Umbilical cord (tissue), 1 donor: ENCODE measurements at regions not wholly inside any gene's neighbourhood (a gene's known extent, or its start where the extent isn't known, plus 50 kb on each side); places are given as distances from the start of the nearest gene placed in this dataset.
"Not testable (repeated sequence)": the region's sequence is repeated elsewhere in the genome, so short reads cannot be mapped to it uniquely, and the experiment has no call there.

Source experiments
- DNase-seq: peaks from one replicate; pipeline ENCODE4 v3.0.0-alpha.2; 2015; ENCODE audit warnings: low spot score

DNA sequence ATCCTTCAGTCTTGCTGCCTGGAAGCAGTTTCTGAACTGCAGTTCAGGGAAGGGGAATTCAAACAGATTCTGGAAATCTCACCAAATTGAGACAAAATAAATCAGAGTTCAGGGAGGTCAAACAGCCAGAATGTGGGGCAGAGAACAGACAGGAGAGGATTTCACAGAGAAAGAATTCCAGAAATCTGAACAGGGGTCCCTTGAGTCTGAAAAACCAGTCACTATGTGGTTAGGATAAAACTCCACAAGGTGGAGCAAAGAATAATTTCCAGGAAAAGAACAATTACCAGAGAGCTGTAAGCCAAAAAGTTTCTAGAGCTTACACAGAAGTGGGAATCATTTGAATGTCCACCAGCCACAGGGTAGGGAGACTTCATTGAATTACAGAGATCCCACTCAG is 84.7 kb downstream of the URB2 start:
- no peak for DNase-seq

DNA sequence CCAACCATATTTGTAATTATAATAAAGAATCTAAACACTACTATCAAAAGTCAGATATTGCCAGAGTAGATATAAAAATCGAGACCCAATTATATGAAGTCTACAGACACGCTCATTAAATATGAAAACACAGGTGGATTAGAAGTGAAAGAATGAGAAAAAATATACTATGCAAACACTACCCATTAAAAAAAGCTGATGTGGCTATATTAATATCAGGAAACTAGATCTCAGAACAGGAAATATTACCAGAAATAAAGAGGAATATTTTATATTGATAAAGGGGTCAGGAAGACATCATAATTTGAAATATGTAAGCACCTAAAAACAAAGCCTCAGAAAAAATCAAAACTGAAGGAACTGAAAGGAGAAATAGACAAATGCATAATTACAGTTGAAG is 88.3 kb downstream of the URB2 start:
- DNase-seq = no peak

DNA sequence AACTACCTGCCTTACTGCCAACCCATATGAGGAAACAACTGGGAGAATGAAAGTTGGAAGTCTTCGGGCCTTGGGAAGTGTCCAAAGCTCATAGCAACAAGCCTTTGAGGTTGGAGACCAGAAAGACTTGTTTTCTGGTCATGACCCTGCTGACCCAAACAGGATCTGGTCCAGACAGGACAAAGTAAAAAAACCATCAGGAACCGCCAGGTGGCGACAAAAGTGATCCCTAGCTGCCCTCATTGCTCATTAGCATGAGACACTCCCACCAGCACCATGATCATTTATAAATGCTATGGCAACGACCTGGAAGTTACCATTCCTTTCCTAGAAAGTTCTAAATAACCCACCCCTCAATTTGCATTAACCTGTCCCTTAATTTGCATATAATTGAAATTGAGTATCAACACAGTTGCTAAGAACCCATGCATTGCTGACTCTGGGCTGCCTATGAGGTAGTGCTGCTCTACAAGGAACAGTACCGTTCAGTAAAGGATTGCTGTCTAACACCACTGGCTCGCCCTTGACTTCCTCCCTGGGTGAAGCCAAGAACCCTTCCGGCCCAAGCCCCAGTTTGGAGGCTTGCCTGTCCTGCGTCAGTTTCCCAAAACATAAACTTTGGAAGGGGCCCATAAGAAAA is 89.0 kb downstream of the URB2 start:
- no peak for DNase-seq

DNA sequence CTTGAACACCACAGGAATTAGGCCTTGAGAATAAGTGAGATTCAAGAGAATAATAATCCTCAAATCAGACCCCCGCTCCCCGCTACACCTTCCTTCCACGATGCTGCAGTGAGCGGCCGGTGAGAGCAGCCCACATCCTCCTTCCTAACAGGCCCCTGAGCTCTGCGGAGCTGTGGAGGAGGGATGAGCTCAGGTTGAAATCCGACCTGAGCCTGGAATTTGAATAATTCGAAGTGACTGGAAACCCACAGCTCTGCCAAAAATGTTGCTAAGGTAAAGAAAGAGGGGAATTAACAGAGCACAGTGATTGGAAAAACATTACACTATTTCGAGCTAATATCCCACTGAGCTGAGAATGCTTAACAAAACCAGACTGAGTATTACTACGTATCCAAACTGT is 90.0 kb downstream of the URB2 start:
- DNase-seq = no peak

DNA sequence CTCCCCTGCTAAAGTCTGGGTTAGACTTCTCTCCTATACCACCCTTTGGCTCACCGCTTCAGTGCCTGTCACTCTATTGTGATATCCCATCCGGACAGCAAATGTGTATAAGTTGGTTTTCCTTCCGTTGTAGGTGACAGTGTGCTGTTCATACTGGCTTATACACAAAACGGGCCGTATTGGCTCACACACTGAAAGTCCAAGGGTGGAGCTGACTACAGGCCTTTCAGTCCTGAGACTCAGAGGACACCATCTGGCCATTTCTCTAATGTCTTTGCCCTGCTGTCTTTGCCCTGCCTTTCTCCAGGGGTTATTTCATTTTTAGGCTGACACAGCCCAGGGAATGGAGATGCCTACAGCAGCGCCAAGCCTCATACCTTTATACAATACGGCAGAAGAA is 90.7 kb downstream of the URB2 start:
- DNase-seq = no peak

DNA sequence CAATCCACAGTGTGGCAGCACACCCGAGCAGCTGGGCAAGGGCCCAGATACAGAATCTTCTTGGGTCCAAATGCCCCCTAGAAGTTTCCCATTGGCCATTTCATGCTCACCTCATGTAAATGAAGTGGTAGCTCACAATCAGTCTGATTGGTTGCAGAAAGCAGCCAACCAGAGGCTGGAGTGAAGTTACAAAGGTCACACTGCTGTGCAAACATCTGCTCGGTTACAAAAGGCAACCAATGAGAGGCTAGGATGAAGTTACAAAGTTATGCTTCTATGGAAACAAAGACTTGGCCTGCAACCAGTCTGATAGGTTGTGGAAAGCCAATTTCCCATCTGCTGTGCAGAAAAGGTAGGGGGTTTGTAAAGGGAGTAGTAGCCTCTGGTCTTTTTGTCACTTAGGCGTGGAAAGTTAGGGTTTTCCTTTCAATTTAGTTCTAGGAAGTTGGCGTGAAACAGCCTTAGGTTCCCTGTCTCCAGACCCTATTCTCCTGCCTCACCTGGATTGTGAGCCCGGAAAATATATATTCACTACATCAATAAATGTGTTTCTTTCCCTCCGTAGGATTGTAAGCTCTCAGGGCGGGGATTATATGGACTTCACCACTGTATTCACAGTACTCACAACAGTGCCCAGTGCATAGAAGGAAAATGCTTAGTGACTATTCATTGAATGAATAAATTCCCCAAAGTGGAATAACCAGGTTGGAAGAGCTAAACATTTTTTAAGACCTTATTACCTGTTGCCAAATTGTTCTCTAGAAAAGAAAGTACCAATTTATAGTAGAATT is 91.9 kb downstream of the URB2 start:
- no peak for DNase-seq

DNA sequence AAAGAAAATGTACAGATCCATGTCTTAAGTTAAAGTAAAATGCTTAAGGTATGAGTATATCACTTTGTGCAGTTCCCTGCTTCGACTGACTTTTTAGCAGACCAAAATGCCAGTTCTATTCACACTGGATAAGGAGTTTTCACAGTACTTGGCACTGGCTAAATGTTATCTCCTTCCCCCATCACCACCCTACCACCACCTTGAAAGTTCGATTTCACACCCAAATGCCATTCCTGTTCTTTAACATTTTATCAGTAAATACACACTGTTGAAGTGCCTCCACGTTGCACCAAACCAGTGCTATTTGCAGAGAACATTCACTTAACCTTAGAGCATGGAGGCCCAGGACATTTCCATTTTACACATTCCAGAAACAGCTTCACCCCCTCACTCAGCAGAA is 100.0 kb downstream of the URB2 start:
- peak; percentile 11 for DNase-seq

DNA sequence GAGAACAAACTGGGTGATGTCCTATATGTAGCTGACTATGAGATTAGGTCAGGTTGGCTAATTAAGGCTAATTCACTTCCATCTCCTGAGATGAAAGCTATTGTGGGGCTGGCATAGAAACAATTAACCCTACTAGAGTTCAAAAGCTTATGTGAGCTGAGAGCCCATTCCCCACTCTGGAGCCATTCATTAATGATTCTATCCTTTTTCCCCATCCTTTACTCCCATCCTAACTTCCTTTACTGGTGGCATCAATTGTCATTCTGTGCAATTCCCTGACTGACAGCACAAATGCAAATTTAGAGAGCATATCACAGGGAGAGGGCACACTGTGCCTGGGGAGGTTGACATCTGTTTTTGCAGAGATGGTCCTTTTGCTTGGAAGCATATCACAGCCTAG is 103.9 kb downstream of the URB2 start:
- DNase-seq = no peak

DNA sequence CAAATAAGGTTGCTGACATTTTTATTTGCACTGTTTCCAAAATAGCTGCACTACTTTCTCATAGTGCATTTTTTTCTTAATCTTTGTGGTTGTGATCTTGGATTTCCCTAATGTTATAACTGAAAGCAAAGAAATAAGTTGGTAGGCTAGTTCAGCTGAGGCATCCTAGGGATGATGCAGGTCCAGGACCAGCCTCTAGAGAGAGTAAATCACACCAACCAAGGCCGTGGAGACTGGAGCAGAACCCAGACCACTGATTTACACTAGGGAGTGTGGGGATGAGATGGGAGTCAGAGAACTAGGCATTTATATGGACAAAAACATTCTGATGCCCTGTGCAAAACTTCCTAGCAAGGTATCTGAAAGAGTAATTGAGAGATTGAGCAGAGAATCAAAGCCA is 104.5 kb downstream of the URB2 start:
- peak; percentile 56 for DNase-seq

DNA sequence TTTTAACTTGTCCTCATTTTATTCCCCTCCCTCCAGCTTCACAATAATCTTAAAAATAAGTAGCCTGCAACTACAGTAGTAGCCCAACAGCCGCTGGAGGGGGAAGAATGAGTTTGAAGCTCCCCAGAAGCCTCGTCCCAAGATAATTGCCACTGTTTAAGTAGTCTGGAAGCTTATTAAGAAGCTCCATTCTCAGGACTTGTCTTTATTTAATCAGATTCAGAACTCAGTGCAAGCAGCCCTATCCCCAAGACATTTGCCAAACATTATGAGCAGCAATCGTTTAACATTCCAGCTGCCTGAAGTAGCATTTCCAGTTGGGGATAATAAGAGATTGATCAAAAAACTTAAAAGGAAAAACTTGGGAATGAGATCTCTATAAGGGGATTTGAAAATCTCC is 106.0 kb downstream of the URB2 start:
- DNase-seq = no peak

DNA sequence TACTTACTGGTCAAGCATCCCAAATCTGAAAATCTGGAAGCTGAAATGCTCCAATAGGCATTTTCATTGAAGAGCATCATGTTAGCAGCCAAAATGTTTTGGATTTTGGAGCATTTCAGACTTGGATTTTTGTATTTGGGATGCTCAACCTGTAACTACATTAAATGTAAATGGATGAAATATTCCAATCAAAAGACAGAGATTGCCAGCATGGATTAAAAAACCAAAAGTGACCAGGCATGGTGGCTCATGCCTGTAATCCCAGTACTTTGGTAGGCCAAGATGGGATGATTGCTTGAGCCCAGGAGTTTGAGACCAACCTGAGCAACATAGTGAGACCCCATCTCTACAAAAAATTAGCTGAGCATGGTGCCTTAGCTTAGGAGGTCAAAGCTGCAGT is 110.3 kb downstream of the URB2 start:
- DNase-seq = no peak

DNA sequence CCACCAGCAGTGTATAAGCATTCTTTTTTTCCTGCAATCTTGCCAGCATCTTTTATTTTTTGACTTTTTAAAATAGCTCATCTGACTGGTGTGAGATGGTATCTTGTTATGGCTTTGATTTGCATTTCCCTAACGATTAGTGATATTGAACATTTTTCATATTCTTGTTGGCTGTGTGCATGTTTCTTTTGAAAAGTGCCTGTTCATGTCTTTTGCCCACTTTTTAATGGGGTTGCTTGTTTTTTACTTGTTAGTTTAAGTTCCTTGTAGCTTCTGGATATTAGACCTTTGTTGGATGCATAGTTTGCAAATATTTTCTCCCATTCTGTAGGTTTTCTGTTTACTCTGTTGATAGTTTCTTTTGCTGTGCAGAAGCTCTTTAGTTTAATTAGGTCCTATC is 116.6 kb downstream of the URB2 start:
- not testable (repeated sequence) for DNase-seq

DNA sequence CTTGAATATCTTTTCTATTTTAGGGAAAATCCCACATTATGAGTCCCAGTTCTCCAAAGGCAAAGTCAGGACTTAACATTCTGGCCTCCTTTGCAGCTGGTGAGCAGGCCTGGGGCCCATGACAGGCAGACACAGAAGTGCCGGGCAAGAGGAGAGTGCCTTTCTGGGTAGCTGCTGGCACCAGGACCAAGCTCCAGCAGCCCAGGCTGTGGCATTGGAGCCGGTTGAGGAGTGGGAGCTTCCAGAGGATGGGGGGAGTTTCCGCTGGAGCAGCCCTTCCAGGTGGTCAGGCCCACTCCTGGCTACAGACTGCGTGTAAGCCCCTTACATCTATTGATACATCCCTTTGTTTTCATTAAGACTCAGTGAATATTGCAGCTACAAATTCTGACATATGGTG is 123.9 kb downstream of the URB2 start:
- DNase-seq = no peak

DNA sequence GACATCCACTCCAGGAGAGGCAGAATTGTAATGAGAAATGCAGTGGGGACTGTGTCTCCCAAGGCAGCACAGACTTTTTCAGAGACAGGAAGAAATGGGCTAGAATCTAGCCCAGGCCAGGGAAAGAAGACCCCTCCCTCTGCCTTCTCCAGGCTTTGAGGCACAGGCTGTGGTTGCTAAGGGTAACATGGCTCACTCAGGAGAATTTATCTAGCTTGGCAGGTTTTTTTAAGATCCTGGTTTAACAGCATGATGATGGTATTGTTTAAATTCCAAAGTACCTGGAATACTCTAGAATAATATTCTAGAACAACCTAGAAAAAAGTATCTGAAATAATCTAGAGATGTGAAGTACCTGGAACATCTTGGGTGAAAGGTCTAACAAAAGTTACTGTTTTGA is 125.6 kb downstream of the URB2 start:
- DNase-seq = no peak

DNA sequence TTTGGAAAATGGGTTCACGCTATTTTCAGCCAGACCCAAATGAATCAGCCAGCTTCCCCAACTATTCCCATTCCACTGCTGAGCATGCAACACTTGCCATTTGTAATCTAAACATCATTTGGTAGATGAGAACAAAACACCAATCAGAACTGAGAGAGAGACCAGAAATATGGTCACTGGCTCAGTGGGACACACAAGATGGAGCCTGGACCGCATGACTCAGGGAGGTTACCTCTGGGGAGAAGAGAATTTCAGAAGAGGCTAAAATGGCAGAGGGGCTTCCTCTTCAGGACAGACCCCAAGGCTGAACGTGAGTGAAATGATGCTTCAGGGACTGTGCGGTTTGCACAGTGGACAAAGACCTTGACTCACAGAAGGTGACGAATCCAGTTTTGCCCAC is 126.6 kb downstream of the URB2 start:
- DNase-seq = no peak

DNA sequence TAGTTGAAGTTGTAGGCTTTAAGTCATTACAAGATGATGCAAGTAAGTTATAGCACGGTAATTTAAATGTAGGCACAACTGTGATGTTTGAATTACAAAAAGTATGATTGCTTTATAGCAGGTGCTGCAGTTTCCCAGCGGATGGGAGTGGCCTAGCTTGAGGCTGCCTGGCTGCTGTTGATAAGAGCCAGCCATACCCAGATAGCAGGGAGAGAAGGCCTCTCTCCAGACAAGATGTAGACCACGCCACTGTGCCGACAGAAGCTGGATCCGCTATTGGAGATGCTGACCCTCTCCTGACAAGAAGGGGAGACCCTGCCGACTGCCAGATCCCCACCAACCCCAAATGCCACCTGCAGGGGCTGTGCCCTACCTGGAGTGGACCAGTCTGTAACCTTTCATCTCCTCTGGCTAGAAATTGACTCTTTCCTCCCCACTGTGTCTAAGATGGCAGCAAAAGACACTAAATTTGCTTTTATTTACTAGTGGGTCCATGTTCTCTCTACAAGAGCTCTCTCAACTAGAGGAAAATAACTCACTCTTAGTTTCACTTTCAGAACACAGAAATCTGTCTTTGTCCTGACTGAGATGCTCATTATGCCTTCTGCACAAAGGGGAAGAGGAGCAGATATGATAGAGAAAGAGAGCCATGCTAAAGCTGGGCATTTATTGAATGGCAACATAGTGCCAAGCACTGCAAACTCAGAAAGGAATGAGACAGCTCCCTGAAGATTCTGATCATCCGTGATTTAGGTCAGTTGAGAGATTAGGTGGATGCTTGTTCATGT is 127.9 kb downstream of the URB2 start:
- peak; percentile 4 for DNase-seq

DNA sequence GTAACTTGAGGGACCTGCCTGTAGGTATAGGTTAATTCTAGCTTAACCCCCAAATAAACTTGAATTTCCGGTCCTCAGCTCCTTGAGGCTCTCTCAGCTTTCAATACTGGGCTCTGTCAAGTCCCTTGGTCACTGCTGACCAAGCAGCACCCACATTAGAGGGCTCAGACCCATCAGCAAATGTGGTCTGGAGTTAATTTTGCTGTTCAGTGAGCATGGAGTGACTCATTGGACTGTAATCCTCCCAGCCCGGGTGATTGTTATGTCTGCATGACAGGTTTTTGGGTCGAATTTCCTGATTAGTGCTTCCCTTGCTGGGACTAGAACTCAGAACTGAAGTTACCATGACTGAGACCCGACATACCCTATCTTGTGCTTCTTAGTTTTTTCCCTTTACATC is 130.6 kb downstream of the URB2 start:
- DNase-seq = no peak

DNA sequence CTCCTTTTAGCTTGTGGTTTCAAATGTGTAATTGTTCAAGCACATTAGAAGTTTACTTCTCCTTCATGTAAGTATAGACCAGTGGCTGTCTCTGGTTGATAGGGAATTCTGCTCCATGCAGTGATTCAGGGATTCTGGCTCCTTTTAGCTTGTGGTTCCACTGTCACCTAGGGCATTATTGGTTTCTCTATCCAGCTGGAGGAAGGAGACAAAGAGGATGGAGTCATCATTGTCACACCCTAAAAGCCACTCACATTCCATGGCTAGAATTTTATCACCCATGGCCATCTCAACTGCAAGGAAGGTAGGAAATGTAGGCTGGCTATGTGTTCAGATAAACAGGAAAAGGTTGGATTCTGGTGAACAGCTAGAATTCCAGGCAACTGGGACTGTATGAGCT is 131.2 kb downstream of the URB2 start:
- no peak for DNase-seq

DNA sequence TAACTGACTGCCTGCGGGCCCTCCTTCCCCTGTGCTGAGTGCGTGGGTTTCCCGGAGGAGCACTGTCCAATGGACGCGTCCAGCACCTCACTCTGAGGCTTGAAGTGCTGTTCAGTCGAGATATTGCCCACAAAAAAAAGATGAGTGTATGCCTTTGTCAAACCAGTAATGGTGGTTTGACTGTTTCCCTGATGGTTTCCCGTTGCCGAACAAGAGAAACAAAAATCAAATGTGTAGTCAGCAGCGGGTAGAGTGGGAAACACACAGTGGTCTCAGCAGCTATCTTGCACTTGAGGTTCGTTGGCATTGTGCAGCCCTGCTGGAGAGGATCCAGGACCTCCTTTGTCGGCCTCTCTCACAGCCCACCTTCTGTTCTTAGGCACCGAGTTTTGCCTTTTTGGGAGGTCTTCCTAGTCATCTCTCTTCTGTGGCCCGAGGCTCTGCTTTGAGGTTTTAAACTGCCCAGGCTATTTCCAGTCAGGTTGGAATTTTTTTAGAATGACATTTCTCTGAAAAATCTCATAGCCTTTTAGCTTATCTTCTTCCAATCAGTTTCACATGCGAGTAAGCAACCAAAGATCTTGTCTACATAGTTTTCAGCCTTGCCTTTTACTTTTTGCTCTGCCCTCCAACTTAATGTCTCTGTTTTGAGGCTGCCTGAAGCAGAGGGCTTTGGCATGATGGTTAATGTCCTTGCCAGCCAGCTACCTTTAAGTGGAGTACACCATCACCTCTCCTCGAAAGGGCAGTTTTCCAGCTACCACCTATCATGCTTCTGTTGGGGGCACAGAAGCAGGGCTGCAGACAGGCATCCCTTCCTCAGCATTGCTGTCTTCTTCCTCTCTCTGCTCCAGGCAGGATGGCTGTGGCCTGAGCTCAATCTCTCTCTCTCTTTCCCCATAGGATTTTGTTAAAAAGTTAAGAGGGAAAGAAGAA is 132.3 kb downstream of the URB2 start:
- no peak for DNase-seq

DNA sequence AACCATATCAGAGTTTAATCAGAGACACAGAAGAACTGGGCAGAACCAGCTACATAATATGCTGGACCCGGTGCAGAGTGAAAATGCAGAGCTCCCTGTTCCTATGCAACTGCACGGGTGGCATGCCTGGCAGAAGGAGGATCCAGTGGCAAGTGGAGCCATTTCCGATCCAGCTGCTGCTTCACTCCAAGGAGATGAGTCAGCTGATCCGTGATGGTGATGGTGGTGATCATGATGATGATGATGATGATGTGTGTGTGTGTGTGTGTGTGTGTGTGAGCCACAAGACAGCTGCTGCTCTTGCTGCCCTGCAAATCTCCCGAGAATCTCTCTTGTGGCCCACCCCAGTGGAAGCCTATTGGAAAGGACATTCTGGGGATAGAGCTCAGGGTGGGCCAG is 133.0 kb downstream of the URB2 start:
- DNase-seq = no peak

DNA sequence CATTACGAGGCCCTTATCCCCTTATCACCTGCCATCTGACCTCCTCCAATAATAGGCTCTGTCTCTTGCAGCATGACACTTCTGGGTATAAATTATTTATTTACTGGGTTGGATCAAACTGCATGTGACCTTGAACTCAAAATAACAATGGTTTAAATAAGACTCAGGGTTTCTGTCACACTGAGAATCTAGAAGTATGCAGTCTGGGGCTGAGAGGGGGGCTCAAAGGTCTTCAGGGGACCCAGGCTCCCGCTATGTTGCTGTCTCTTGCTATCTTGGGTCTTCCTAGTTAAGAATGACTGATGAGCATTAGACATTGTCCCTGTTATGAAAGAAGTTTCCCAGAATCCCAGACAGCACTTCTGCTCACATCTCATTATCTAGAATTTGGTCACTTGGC is 133.5 kb downstream of the URB2 start:
- DNase-seq = no peak
